ENCODE measurements at regions not wholly inside any gene's neighbourhood (a gene's known extent, or its start where the extent isn't known, plus 50 kb on each side); places are given as distances from the start of the nearest gene placed in this dataset.

GRCh38 chr15:96268442-96269204 lies 61.9 kb upstream of the NR2F2 start:
- TF ChIP-seq, protein P1, sequence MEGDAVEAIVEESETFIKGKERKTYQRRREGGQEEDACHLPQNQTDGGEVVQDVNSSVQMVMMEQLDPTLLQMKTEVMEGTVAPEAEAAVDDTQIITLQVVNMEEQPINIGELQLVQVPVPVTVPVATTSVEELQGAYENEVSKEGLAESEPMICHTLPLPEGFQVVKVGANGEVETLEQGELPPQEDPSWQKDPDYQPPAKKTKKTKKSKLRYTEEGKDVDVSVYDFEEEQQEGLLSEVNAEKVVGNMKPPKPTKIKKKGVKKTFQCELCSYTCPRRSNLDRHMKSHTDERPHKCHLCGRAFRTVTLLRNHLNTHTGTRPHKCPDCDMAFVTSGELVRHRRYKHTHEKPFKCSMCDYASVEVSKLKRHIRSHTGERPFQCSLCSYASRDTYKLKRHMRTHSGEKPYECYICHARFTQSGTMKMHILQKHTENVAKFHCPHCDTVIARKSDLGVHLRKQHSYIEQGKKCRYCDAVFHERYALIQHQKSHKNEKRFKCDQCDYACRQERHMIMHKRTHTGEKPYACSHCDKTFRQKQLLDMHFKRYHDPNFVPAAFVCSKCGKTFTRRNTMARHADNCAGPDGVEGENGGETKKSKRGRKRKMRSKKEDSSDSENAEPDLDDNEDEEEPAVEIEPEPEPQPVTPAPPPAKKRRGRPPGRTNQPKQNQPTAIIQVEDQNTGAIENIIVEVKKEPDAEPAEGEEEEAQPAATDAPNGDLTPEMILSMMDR (IDR thresholded peaks at IDR 0.05; ENCODE audit: low read depth, low read length) = no peak
- H3K4me3 ChIP-seq (ENCODE audit: low read depth, low read length) = no peak overlapping the region

- TF ChIP-seq, protein P1 (IDR thresholded peaks at IDR 0.05; ENCODE audit: low read depth, low read length) = no peak
Observed at GRCh38 chr15:96270581-96271172, 59.8 kb upstream of the NR2F2 start.

DNA sequence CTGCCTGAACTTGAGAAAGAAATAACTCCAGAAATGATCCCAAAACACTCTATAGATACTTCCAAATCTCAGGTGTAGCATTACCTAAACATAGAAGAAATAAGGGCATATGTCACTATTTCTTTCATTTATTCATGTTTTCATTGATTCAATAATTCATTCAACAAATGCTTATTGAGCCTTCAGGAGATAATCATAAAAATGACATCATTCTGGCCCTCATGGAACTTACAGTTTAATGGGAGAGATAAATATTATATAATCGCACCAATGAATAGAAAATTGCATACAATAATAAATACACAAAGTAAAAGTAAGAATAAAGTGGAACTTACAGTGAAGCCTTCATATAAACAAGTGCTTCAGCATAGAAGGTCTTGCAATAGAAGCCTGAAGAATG lies 58.1 kb upstream of the NR2F2 start:
- H3K4me3 ChIP-seq (ENCODE audit: low read depth, low read length) = no peak overlapping the region
- TF ChIP-seq, protein P1 (IDR thresholded peaks at IDR 0.05; ENCODE audit: low read depth, low read length) = no peak

More at GRCh38 chr15:96270581-96271172, 59.8 kb upstream of the NR2F2 start:
- no peak overlapping the region for H3K4me3 ChIP-seq (ENCODE audit: low read depth, low read length)

- TF ChIP-seq, protein P1 (IDR thresholded peaks at IDR 0.05; ENCODE audit: low read depth, low read length) = no peak
- H3K4me3 ChIP-seq (ENCODE audit: low read depth, low read length) = no peak overlapping the region
Observed at GRCh38 chr15:96273317-96274086, 57.0 kb upstream of the NR2F2 start.

GRCh38 chr15:96274087-96274440 lies 56.4 kb upstream of the NR2F2 start:
- H3K4me3 ChIP-seq (ENCODE audit: low read depth, low read length) = no peak overlapping the region
- TF ChIP-seq, protein P1 (IDR thresholded peaks at IDR 0.05; ENCODE audit: low read depth, low read length) = no peak

DNA sequence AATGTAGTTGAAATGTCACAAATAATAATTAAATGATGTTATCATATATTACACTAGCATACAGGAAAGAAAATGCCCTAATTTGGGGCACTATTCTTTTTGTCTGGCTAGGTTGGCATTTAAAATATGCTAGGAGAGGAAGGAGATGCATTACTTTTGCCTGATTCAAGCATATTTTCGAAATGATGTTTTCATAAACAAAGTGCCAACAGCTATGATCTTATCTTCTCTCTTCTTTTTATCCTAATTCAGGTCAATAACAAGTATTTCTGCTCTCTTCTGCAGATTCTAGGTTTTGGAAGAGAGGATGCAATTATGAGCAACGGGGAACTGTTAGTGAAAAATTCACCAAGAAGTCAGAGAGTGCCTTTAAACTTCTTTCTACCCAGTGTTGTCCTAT lies 55.8 kb upstream of the NR2F2 start:
- TF ChIP-seq, protein P1 (IDR thresholded peaks at IDR 0.05; ENCODE audit: low read depth, low read length) = no peak
- H3K4me3 ChIP-seq (ENCODE audit: low read depth, low read length) = no peak overlapping the region
